Right kidney (tissue), 1 donor: ENCODE measurements at regions not wholly inside any gene's neighbourhood (a gene's known extent, or its start where the extent isn't known, plus 50 kb on each side); places are given as distances from the start of the nearest gene placed in this dataset.

Experiments
- DNase-seq: peaks from one replicate; pipeline ENCODE4 v3.0.0-alpha.2; 2016

DNA sequence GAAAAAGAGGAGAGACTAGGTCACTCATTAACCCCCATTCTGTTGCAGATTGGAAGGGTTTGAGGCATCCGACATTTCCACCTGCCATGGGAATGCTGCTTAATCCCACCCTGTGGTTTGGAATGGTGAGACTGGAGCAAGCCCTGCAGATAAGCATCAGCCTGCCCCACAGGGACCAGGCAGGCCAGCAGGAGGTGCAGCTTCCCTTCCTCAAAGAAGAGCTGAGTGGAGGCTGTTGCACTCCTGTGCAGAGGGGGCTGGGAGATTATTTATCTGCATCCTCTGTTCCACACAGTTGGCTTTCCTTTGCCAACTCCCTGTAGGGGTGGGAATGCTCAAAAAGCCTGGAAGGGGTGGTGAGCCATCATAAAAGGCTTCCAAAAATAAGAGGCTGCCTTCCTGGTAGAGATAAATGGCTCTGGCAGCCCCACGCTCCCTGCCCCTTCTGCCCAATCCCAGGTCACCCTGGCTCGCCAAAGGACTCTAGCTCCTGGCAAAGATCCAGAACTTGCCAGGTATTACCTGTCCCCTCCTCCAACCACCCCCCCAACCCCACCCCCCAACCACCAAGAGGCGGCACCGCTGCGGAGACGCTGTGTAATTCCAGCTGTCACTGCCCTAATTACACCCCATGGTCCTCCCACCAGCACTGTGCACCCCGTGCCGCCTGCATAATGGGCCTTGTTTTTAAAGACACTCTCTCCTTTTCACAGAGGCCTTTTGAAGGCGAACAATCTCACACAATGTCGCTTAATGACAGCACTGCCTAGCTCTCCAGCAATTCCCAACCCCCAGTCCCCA is 83.0 kb upstream of the ZC3H12A start:
- no peak for DNase-seq

DNA sequence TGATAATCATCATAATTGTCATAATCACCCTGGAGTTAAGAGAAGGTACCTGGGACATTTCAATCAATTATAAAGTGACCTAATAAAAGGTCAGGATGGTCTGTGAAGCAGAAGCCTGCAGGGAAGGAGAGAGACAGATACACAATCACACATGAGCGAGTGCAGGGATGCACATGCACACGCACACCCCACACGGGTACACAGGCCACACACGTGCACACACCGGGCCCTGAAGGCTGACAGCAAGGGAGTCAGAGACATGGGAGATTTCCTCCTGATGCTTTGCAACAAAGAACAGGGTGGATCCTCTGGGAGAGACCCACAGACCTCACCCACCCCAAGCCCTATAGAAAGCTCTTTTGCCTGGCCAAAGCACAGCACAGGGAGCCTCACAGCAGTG is 82.3 kb upstream of the ZC3H12A start:
- DNase-seq, result no peak

DNA sequence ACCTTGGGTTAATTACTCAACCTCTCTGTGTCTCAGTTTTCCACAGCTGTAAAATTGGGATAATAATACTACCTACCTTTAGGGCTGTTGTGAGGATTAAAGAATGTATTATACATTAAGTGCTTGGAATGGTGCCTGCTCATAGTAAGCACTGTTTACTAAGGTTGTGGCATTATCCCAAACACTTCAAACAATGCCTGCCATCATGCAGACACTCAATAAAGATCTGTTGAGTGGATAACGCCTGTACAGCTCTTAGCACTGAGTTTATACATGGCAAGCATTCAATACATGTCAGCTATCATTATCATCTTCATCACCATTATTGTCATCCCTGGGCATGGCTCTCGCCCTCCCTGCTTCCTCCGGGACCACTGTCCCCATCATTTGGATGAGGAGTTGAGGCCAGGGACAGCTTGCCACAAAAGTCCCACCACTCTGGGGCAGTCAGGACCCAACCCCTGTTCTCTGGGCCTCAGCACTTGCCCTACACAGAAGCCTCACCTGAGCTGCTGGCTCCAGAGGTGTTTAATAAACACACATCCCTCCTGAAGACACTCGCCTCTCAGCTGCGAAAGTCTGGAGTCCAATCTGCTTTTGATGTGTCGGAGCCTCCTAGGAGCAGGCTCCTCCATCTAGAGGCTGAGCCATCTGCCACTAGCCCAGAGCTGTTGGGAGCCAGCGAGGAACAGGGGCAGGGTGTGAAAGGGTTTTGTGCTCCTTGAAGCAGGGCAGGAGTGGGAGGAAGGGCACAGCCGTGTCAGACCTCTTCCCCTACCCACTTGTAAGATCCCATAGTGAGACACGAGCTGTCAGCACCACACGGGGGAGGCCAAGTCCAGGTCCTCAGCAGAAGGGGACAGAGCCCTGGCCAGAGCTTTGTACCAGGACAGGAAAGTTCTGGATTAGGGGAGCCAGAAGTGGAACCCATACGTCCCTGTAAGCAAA is 80.9 kb upstream of the ZC3H12A start:
- DNase-seq, result no peak

DNA sequence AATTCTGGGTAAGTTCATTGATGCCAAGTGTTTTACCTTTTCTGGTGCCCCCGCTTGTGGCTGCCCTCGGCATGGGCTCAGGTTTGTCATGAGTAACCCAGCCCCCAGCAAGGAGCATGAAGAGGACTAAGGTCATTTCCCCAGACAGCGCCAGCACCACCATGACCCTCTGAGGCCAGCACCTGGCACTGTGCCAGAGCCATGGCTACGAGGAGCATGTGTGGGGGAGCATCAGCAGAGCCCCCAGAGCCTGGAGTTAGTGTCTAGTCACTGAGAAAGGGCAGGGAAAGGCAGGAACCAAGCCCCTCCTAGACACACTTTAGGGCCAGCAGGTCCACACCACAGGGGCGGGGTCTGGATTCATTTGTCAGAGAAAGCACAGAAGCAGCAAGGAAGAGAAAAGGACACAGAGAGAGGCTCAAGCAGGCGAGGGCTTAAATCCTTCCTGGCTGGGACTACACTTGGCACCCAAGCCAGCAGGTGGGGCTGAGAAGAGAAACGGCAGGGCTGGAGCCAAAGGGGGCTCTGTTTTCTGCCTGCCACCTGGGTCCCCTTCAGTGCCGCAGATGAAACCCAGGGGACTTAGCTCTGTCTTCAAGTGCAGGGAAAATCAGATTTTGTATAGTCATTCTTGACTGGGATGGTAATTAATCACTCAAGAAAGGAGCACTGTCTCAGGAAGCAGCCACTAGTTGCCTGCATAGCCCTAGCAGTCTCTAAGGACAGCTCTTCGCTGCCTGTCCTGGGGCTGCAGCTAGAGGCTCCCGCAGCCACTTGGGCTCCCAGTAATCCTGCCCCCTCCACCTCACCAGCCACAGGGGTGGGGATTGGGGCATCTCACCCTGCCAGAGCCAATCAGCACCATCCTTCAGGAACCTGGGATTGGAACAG is 79.6 kb upstream of the ZC3H12A start:
- DNase-seq, result no peak

DNA sequence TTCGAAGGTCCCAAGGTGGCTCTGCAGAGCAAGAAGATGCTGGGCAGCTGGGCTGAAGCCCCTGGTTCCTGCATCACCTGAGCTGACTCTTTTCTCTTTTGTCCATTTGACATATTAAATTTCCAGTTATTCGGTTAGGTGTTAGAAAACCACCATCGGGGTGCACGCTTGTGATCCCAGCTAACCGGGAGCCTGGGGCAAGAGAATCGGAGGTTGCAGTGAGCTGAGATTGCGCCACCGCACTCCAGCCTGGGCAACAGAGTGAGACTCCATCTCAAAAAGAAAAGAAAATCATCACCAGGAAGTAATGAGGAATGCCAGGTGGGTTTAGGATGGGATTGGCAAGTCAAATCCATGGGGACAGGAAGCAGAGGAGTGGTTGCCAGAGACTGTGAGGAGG is 76.3 kb upstream of the ZC3H12A start:
- no peak for DNase-seq

DNA sequence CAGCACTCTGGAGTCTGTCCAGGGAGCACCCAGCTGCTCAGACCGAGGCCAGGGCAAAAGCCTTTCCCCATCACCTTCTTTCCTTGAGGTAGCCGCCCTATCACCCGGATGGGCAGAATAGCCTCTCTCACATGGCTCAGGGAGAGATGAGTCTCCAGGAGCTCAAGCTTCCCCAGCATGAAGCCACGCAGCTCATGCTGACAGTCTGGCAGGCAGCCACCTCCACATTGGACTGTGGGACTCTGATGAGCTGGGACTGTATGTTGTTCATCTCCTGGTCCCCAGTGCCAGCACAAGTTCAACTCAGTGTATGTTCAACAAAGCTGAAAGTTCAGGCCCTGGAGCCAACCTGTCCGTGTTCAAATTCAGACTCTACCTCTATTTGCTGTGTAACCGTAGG is 75.2 kb upstream of the ZC3H12A start:
- no peak for DNase-seq

DNA sequence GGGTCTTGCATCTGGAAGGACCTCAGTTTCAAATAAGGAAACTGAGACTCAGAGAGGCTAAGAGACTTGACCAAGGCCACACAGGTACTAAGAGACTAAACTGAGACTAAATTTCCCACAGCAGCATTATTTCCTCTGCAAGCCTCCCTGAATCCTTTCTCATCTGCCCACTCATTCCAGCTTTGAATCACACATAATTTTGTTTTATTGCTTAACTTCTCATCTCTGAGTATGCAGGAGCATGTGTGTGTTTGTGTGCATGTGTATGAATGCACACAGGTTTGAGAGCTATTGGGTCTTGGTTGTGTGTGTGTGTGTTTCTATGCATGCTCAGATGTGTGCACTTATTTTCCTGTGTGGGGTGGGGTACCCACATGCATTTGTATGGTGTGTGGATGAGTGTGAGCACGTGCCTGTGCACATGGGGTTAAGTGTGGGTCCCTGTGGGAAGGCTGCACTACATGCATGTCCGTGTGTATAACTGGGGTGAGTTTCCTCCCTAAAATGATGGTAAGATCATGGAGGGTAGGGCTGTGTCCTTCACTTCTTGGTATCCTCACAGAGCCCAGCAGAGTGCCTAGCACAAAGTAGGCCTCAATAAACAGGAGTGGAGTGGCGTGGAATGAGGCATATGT is 74.4 kb upstream of the ZC3H12A start:
- no peak for DNase-seq

DNA sequence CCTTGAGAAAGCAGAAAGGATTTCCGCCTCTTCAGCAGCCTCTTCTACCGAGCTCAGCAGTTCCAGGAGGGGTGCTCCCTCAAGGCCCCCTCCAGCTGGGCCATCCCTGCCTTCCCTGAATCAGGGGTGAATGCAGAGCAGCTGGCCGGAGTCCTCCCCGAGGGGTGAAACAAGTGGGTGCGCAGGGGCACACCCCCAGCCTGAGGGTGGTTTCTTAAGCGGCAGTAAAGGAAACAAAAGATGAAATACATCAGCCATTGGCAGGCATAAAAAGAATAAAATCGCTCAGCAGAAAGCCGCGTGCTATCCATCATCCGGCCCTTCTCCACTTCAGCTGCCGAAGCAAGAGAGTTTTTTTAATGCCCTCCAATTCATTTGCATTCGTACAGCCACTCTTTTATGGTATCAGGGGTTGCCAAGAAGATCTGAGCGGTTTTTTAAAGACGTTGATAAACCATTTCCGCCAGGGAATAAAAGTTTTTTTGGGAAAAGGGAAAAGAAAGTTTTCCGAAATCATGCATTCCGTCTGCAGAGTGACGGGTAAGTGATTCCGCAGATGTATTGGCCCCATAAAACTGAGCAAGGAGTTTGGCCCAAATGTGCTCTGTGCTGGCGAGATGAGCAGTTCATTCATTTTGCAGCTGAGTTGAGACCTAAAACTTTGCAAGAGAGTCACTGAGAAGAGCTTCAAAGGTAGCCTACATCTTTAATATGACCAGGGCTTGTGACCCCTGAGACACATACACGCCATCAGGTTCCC is 73.7 kb upstream of the ZC3H12A start:
- no peak for DNase-seq

DNA sequence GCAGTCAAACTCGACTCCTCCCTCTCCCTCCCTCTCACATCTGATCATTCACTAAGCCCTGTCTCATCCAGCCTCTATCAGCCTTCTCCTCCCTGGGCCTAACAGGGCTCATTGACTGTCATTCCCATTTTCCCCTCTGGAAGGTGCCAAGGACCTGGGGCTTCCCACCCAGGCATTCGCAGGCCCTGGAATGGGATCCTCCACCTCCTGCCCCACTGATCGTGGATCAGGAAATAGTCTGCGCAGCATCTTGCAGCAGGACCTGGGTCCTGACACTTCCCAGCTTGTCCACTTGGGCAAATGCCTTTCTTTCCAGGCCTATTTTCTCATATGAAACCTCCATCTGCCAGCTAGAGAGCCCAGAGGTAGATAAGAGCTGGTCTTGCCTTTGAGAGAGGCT is 71.2 kb upstream of the ZC3H12A start:
- no peak for DNase-seq

DNA sequence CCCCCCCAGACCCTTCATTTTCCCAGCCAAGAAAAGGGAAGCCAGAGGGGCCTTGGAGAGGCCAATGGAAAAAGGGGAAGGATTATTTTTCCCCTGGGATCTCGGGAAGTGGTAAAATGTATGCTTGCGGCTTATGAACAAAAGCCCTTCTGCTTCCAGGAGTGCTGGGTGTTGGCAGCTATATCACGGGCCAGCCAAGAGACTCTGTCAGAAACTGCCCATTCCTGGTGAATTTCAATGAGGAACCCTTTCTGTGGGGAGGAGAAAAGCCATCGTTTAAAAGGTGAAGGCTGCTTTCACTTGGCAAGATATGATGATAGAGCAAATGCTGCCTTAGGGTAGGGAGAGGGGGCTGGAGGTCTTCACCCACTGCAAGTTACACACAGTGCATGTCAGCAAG is 69.7 kb upstream of the ZC3H12A start:
- no peak for DNase-seq

DNA sequence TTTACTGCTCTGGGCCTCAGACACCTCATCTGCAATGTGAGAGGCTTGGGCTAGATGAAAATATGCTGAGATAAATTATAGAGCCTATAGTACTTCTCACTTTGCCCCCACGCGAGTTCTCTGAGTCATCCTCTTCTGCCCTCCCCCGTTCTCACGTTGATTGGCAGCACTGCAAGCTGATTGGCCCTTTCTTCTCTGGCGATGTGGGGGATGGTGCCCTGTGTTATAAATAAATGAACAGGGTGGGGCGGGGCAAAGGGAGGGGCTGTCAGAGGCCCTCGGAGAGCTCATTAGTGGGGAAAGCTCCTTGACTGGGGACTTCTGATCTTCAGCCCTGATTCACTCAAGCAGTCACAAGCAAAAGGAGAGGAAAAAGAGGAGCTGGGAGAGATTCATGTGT is 64.3 kb upstream of the ZC3H12A start:
- no peak for DNase-seq

DNA sequence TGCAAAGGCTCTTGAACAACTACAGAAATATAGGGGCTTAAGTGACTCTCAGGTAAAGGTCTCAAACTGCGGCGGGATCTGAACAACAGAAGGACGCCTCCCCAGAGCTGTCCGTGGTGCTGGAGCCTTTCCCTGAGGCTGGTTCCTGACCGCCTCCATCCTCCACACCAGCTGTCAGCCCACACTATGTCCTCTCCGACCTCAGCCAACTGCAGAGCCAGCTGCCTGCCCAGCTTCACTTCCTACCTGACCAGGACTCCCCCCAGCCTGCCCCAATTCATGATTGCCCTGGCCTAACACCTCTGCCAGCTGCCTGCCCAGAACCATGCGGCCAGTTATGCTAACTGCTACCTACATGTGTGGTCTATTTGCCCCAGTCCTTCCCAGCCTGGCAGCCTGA is 63.6 kb upstream of the ZC3H12A start:
- DNase-seq, result no peak

DNA sequence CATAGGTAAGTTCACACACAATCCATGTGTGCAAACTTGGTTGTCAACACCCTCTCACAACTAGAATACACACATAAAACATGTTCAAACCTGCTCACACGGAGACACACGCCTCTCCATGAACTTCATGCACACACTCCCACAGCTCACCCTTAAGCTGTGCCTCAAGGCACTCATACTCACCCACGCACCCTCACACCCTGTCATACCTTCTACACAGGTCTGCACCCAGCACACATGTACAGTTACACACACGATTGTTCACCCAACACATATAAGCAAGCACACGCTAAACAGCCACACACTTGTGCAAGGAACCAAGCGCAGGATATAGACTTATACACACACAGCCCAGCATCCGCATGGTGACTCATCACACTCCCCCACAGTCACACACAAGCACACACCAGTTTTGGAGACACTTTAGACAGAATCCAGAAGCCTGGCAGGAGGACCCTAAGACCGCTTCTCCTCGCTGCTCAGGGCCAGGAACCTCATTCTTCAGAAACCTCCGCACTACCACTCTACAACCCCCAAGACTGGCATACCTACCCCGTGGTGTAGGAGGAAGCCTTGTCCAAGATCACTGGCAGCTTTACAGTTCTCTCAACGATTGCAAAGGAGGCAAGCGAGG is 58.7 kb upstream of the ZC3H12A start:
- no peak for DNase-seq

DNA sequence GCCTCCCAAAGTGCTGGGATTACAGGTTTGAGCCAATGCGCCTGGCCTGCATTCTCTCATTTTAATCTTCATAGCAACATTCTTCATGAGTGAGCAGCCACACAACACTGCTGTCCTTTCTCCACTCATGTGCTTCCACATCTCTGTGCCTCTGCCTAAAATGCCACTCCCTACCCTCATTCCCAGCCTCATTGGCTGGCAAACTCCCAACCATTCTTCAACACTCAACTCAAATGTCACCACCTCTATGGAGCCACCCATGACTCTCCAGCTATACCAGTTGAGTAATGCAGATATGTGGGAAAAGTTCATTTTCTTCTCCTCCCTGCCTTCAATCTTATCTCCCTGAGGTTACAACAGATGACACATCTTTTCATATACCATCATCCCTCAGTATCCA is 53.9 kb upstream of the ZC3H12A start:
- DNase-seq, result no peak

DNA sequence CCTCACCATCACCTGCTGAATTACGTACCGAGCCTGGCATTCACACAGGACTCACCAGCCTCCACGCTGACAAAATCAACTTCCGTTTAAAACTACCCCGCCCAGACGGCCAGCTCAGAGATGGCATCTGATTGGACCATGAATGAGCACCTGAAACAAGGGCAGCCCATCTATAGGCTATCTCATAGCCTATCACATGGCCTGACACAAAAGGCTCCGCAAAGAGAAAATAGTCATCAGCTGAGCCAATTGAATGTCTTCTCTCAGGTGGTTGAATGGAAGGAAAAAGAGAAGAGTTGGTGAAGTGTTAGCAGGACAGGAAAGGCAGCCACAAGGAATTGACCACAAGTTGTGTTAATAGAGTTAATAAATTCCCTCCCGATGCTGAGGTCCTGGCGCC is 50.6 kb upstream of the ZC3H12A start:
- DNase-seq, result no peak

DNA sequence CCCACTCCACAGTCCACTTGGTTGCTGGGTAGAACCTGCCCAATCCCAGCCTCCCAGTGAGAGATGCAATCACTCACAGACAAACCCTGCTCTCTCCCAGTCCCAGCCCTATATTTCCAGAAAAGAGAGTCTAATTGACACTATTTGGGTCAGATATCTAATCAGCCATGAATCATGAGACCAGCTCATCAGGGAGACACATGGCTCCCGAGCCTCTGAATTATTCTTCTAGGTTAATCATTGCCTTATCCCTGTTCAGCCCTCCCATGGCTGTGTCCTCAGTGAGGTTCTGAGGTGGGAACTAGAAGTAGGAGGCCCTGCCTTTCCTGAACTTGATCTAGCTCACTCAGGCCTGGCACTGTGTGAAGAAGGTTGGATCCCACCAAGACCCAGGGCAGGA is 49.9 kb upstream of the ZC3H12A start:
- no peak for DNase-seq
